GM19452 (cell line): ENCODE measurements at regions not wholly inside any gene's neighbourhood (a gene's known extent, or its start where the extent isn't known, plus 50 kb on each side); places are given as distances from the start of the nearest gene placed in this dataset.
"Not testable (repeated sequence)": the region's sequence is repeated elsewhere in the genome, so short reads cannot be mapped to it uniquely, and the experiment has no call there.

Source experiments
- ATAC-seq: cut with Tn5 transposase; IDR thresholded peaks from one replicate; pipeline ENCODE4 v1.9.1; 2021; ENCODE audit not compliant: unreplicated experiment

GRCh38 chr2:87425717-87426116 is 322.2 kb upstream of the PLGLB2 start:
- not testable (repeated sequence) for ATAC-seq

- not testable (repeated sequence) for ATAC-seq
These were observed 319.3 kb upstream of the PLGLB2 start for GRCh38 chr2:87428452-87429130.

GRCh38 chr2:87429206-87429930 is 318.5 kb upstream of the PLGLB2 start:
- ATAC-seq, result not testable (repeated sequence)

- ATAC-seq, result not testable (repeated sequence)
These were observed 318.0 kb upstream of the PLGLB2 start for GRCh38 chr2:87429931-87430275.

GRCh38 chr2:87431051-87431450 is 316.8 kb upstream of the PLGLB2 start:
- not testable (repeated sequence) for ATAC-seq

GRCh38 chr2:87432711-87433453 is 315.0 kb upstream of the PLGLB2 start:
- not testable (repeated sequence) for ATAC-seq

- not testable (repeated sequence) for ATAC-seq
These were observed 311.9 kb upstream of the PLGLB2 start for GRCh38 chr2:87436007-87436406.

- ATAC-seq, result not testable (repeated sequence)
These were observed 310.1 kb upstream of the PLGLB2 start for GRCh38 chr2:87437701-87438260.

- ATAC-seq, result not testable (repeated sequence)
These were observed 309.0 kb upstream of the PLGLB2 start for GRCh38 chr2:87438780-87439454.

GRCh38 chr2:87439617-87440204 is 308.2 kb upstream of the PLGLB2 start:
- not testable (repeated sequence) for ATAC-seq

- not testable (repeated sequence) for ATAC-seq
These were observed 307.2 kb upstream of the PLGLB2 start for GRCh38 chr2:87440650-87441049.

GRCh38 chr2:87441375-87441774 is 306.5 kb upstream of the PLGLB2 start:
- not testable (repeated sequence) for ATAC-seq

- ATAC-seq, result peak; percentile 97
These were observed 304.8 kb upstream of the PLGLB2 start for GRCh38 chr2:87442983-87443577.

- not testable (repeated sequence) for ATAC-seq
These were observed 302.9 kb upstream of the PLGLB2 start for GRCh38 chr2:87444951-87445350.

GRCh38 chr2:87445613-87446312 is 302.1 kb upstream of the PLGLB2 start:
- not testable (repeated sequence) for ATAC-seq

GRCh38 chr2:87446313-87446696 is 301.6 kb upstream of the PLGLB2 start:
- ATAC-seq, result not testable (repeated sequence)

- not testable (repeated sequence) for ATAC-seq
These were observed 298.4 kb upstream of the PLGLB2 start for GRCh38 chr2:87449462-87449980.

GRCh38 chr2:87452193-87452592 is 295.7 kb upstream of the PLGLB2 start:
- not testable (repeated sequence) for ATAC-seq

- ATAC-seq, result not testable (repeated sequence)
These were observed 295.0 kb upstream of the PLGLB2 start for GRCh38 chr2:87452861-87453260.
